Loucy (cell line): ENCODE measurements at regions not wholly inside any gene's neighbourhood (a gene's known extent, or its start where the extent isn't known, plus 50 kb on each side); places are given as distances from the start of the nearest gene placed in this dataset.

ENCODE experiments used
- EZH2phosphoT487 ChIP-seq: fragments of 200-600 bp; IDR thresholded peaks from 2 replicates; pipeline ENCODE4 v1.6.1; 2018; ENCODE audit warnings: antibody characterized with exemption, mild to moderate bottlenecking, moderate library complexity, borderline replicate concordance
- TF ChIP-seq, protein P1 (sequence below): fragments of 200-600 bp; sonication (generic); conservative IDR thresholded peaks from 2 replicates; pipeline ENCODE4 v1.5.1; 2014; ENCODE audit warnings: mild to moderate bottlenecking, antibody characterized with exemption, low read length

DNA sequence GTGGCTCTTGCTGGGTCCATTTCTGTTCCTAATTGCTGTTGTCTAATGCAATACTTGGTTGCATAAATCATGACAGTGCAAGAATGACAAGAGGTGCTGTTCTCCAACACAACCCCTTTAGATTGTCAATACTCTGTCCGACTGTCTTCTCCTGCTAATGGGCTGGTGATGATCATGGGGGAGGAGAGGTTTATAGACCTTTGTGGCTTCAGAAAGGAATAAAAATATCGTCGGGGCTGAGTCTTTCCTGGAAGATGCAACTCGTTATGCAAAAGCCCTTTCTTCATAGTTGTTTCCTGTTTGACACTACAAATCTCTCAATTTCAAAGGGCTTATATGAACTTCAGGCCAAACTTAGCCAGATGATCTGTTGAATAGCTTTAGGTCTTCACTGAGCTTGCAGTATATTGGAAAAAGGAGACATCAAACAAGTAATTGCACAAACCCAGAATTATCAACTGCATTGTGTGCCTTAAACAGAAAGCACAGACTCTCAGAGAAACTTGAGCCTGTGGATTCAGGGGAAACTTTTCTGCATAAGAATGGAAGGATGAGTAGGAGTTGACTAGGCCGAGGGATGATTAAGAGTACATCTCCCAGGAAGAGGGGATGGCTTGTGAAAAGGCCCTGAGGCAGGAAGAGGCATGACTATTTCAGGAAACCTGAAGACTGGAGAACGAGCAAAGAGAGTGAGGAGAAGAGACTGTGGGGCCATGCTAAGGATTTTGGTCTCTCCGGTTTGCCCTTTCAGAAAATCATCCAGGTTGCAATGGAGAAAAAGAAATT lies 107.6 kb downstream of the TSEN15 start:
- TF ChIP-seq, protein P1, sequence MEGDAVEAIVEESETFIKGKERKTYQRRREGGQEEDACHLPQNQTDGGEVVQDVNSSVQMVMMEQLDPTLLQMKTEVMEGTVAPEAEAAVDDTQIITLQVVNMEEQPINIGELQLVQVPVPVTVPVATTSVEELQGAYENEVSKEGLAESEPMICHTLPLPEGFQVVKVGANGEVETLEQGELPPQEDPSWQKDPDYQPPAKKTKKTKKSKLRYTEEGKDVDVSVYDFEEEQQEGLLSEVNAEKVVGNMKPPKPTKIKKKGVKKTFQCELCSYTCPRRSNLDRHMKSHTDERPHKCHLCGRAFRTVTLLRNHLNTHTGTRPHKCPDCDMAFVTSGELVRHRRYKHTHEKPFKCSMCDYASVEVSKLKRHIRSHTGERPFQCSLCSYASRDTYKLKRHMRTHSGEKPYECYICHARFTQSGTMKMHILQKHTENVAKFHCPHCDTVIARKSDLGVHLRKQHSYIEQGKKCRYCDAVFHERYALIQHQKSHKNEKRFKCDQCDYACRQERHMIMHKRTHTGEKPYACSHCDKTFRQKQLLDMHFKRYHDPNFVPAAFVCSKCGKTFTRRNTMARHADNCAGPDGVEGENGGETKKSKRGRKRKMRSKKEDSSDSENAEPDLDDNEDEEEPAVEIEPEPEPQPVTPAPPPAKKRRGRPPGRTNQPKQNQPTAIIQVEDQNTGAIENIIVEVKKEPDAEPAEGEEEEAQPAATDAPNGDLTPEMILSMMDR, result no peak
- TF ChIP-seq EZH2phosphoT487, result no peak
